GM21360 (cell line): ENCODE measurements at regions not wholly inside any gene's neighbourhood (a gene's known extent, or its start where the extent isn't known, plus 50 kb on each side); places are given as distances from the start of the nearest gene placed in this dataset.

Experiments used
- ATAC-seq: cut with Tn5 transposase; IDR thresholded peaks from one replicate; pipeline ENCODE4 v1.9.1; 2021; ENCODE audit warnings: mild to moderate bottlenecking, moderate library complexity; ENCODE audit not compliant: unreplicated experiment

DNA sequence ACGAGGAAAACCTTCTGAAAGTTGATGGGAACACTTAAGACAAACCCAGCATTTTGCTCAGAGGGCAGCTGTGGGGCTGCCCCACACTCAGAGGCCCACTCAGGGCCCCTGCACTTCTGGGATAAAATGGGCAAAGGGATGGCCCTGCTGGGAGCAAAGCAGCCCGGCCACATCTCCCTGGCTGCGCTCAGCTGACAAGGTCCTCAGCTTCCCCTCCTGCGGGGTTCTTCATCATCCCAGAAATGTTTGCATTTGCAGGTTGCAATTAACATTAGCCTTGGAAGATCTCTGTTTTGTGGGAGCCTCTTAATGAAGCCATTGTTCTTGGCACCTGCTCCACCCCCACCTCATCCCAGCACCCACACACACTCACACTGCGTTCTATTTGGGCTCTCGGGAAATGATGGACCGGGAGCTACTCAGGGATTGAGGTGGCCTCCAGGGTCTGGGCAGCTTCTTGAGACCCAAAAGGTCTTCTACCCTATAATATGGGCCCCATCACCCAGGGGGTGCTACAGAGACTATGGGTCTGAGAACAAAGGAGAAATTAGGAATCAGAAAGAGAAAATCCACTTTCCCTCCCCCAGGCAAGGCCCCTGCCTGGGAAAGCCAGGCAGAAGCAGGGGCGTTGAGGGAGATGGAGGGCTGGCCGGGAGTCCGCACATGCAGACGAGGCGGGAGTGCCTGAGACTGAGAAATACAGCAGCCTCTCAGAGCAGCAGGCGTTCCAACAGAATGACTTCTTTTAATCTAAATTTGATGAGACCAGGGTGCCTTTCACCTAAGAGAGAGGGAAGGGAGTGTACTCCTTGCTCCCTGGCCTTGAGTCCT is 53.7 kb upstream of the RPL38 start:
- no peak for ATAC-seq

- ATAC-seq: no peak
These were observed 53.0 kb upstream of the RPL38 start for GRCh38 chr17:74150428-74151025.

DNA sequence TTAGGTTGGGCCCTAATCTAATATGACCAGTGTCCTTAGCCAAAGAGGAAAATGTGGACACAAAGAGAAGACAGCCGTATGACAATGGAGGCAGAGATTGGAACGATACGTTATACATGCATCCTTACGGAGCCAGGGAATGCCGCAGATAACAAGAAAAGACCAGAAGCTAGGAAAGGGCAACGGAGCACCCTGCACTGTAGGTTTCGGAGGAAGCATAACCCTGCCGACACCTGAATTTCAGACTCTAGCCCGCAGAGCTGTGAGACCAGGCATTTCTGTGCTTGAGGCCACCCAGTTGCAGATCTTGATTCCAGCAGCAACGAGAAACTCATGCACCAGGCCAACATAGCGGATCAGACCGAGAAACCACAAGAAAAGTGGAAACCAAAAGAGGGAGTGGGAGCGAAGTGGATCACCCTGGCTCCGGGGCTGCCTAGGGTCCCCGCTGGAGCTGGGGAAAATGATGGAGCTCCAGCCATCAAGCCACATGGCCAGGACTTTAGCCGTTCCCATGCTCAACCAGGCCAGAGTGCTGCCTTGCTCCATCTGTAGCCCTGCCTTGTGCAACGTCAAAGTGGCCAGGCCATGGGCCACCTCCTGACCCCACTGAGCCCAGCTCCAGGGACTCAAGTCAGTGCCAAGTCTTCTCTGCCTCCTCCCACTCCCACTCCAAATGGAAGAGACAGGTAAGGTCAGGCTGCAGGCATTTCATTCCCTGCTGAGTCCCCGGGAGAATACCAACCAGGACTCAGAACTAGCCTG is 51.7 kb upstream of the RPL38 start:
- no peak for ATAC-seq

DNA sequence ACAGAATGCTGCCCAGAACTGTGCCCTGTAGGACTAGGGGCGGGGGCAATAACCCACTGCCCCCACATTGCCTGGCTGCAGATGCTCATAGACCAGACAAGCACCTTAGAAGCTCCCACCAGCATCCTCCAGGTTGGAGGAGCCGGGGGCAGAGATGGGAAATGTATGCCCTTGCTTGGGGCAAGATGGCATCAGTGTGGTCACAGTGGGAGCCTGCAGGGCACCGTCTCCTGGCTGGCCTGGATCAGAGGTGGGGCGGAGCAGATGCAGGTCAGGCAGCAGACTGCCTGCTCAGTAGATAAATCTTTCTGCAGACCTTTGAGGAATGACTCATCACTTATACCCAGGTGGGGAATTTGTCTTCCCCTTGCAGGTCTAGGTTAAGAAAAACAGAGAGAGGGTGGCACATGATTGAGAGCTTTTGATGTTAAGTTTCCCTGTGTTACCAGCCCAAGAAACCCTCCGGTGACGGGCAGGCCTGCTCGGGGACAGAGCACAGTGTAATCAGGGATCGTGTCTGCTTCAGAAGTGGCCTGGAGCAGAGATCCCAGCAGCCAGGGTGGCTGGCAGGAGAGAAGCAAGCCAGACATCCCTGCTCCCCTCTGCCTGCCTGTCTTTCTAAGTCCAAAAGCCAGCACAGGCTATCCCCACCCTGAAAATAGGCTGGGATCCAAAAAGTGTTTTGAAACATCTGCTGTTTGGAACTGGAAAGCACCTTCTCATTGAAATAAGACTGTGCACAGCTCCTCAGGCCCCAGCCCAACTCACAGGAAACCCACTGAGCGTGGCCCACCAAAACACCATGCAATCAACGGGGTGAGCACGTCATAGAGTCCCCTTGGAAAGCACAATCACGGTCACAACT is 50.7 kb upstream of the RPL38 start:
- ATAC-seq: no peak

- no peak for ATAC-seq
These were observed 50.0 kb upstream of the RPL38 start for GRCh38 chr17:74153456-74153810.
